ENCODE measurements at regions not wholly inside any gene's neighbourhood (a gene's known extent, or its start where the extent isn't known, plus 50 kb on each side); places are given as distances from the start of the nearest gene placed in this dataset.
"Not testable (repeated sequence)": the region's sequence is repeated elsewhere in the genome, so short reads cannot be mapped to it uniquely, and the experiment has no call there.

DNA sequence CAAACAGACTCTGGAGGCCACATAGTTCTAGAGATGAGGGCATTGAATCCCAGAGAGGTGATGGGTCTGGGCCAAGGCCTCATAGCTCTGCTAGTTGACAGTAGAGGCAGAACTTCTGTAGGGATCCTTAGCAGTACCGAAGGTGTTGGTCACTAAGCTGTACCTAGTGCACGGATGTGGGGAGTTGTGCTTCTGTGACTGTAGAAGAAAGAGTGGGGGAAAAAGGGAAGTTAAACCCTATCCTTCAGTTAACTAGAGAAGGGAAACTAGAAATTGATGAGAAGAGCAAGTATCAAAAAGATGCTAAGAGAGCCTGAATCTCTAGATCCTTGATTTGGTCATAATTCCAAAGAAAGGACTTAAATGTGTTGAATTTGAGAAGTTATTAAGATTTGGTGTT, 186.7 kb downstream of the NFKBIZ start:
- DNase-seq (ENCODE audit: low spot score): no peak

- no peak for DNase-seq (ENCODE audit: low spot score)
Observed at GRCh38 chr3:102036472-102036871, 187.2 kb downstream of the NFKBIZ start.

DNA sequence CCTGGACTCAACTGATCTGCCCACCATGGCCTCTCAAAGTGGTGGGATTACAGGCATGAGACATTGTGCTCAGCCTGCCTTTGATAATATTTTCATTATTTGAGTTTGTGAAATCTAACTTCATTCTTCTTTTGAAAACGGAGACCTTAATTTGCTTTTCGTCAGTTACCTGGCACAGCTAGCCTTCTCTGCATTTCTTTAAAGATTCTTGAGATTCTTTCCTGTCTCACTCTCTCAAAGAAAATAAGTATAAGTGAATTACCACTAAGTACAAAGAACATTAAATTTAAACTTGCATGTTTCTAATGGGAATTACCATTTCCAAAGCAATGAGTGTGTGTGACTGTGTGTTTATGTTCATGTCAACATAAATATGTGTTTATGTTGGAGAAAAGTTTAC, 187.9 kb downstream of the NFKBIZ start:
- no peak for DNase-seq (ENCODE audit: low spot score)

DNA sequence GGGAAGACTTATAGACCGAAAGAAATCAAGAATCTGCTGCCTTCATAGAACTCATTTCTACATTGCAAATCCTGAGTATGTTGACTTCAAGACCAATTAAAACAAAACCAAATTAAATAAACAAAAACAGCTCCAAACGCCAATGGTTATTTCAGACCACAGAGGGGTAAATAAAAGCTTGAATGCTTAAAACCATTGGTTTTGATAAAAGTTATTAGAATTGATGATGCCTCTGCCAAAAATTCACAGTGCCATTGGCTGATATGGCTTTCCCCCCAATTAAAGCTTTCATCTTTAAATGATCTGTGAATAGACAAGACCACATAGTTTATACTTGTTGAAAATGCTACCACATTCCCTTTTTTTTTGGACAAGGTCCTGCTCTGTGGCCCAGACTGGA, 188.5 kb downstream of the NFKBIZ start:
- DNase-seq (ENCODE audit: low spot score): no peak

- DNase-seq (ENCODE audit: low spot score): no peak
Observed at GRCh38 chr3:102038477-102039142, 189.3 kb downstream of the NFKBIZ start.

DNA sequence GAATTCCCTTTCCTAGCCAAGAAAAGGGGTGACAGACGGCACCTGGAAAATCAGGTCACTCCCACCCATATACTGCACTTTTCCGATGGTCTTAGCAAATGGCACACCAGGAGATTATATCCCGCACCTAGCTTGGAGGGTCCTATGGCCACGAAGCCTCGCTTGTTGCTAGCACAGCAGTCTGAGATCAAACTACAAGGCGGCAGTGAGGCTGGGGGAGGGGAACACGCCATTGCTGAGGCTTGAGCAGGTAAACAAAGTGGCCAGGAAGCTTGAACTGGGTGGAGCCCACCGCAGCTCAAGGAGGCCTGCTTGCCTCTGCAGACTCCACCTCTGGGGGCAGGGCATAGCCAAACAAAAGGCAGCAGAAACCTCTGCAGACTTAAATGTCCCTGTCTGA, 190.8 kb downstream of the NFKBIZ start:
- DNase-seq (ENCODE audit: low spot score): not testable (repeated sequence)

GRCh38 chr3:102053375-102053989, 204.2 kb downstream of the NFKBIZ start:
- DNase-seq (ENCODE audit: low spot score): peak; percentile 36

DNA sequence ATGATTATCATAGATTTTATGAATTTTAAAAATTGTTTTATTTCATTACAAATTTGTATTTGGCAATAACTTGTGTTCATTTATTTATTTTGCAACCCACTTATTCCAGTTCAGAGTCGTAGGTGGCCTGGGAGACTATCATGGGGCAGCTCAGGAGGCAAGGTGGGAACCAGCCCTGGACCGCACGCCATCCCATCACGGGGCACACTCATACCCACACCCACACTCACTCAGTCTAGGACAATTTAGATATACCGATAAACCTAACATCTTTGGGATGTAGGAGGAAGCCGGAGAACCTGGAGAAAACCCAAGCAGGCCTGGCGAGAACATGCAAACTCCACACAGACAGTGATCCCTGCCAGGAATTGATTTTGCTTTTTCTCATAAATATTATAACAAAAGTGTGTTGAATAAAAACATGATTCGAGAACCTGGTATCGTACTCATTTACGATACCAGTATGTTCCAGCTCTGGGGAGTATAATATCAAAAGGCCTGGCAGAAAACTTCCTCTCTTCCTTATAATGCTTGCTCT, 205.3 kb downstream of the NFKBIZ start:
- DNase-seq (ENCODE audit: low spot score): no peak

DNA sequence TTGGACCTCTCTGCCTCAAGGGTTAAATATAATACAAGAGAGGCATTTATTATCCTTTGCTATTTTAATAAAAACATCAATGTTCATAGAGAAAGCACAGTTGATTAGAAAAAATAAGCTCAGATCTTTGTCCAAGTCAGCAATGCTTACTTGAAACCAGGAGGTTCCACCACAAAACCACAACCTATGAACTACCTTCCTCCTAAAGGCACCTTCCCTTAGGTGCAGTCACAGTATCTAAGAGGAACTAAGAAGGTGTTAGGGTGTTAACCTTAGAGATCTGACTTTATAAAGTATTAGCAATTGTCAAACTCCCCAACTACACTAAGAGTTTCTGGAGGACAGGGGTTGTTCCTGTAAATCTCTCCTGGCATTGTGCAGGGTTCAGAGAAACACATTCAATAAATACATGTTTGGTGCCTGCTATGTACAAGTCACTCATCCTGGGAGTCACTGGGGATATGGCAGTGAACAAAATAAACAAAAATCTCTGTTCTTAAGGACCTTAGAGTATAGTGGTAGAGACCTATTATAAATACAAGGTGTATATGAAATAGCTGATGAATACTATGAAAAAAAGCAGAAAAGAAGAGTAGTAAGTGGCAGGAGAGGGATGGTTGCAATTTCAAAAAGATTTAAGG, 208.6 kb downstream of the NFKBIZ start:
- DNase-seq (ENCODE audit: low spot score): no peak

- no peak for DNase-seq (ENCODE audit: low spot score)
Observed at GRCh38 chr3:102059145-102059943, 210.0 kb downstream of the NFKBIZ start.

DNA sequence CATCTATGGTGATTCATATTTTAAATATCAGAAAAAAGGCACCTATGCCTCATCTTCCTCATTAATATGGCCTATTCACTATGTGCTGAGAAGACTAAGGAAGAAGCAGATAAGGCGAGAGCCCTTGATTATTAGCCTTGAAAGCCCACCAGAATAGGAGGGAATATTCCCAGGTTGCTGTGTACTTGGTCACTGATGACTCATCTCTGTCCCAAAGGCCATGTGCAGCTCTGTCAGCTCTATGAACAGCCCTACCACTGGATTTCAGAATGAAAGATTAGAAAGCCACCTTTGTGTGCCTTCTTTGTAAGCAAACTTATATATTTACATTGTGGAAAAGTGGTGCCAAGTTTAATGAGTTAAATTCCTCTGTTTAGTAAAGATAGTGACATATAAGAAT, 211.5 kb downstream of the NFKBIZ start:
- DNase-seq (ENCODE audit: low spot score): peak; percentile 76

- no peak for DNase-seq (ENCODE audit: low spot score)
Observed at GRCh38 chr3:102063572-102063971, 214.3 kb downstream of the NFKBIZ start.

- DNase-seq (ENCODE audit: low spot score): no peak
Observed at GRCh38 chr3:102066470-102066869, 217.2 kb downstream of the NFKBIZ start.

GRCh38 chr3:102068327-102068726, 219.0 kb downstream of the NFKBIZ start:
- DNase-seq (ENCODE audit: low spot score): no peak

- DNase-seq (ENCODE audit: low spot score): no peak
Observed at GRCh38 chr3:102068736-102069135, 219.4 kb downstream of the NFKBIZ start.

GRCh38 chr3:102069211-102069662, 219.9 kb downstream of the NFKBIZ start:
- DNase-seq (ENCODE audit: low spot score): no peak

- no peak for DNase-seq (ENCODE audit: low spot score)
Observed at GRCh38 chr3:102074946-102075345, 225.6 kb downstream of the NFKBIZ start.

DNA sequence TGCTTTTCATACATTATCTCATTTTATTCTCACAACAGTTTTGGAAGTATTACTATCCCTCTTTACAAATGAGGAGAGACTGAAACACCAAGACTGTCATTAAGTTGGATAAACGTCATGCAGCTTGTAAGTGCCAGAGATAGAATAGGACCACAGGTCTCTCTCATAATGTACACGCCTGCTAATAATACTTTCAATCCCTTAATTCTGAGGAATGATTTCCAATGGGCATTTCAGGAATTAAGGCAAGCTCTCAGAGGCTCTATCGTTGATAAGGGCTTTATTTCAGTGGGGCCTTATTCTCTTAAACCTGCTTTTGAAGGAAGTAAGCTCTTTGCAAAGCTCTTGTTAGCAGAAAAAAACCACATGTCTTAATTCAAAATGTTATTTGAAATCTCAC, 229.1 kb downstream of the NFKBIZ start:
- DNase-seq (ENCODE audit: low spot score): no peak

GRCh38 chr3:102078854-102079808, 229.8 kb downstream of the NFKBIZ start:
- DNase-seq (ENCODE audit: low spot score): no peak

DNA sequence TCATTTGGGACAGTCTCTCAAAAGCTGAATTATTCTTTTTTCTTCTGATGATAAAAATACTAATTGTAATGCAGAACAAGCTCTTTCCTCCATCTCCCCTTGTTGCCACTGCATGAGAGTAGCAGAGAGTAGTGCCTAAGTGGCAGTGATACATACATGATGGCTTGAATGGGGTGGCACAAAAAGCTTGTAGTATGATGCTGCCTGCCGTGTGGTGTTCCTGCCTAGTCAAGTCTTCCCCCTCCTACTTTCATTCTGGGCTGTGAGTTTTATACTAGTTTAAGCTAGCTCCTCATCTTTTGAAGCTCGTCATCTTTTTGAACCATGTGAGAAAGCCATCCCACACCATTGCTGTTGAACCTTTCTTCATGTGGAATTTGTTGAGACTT, 230.5 kb downstream of the NFKBIZ start:
- DNase-seq (ENCODE audit: low spot score): no peak

Measured in HT-29 (cell line).